ENCODE measurements at regions not wholly inside any gene's neighbourhood (a gene's known extent, or its start where the extent isn't known, plus 50 kb on each side); places are given as distances from the start of the nearest gene placed in this dataset.

DNA sequence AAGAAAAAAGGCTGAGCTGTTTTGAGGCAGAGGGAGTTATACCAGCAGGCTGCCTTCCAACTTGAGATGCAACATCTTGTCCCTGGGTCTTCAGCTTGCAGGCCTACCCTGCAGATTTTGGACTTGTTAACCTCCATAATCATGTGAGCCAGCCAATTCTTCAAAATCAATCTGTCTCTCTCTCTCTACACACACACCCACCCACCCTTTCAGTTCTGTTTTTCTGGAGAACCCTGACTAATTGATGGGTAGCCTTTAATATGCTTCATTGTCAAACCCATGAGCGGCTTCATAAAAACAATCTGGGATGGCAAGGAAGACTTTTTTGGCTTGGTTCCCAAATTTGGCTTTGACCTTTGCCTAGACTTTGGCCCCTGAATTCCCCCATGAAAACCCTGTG lies 113.9 kb downstream of the TMX1 start:
- H3K4me3 ChIP-seq (replicated peaks; ENCODE audit: insufficient read depth, low read length): no peak overlapping the region
- no peak for DNase-seq (ENCODE audit: low read depth in 1 of 2, low spot score in 1 of 2)
- no peak overlapping the region for H3K27ac ChIP-seq (replicated peaks)
- TF ChIP-seq SPI1 (IDR thresholded peaks at IDR 0.05; ENCODE audit: borderline replicate concordance, low read depth) (no peak), GABPA (IDR thresholded peaks at IDR 0.05; ENCODE audit: low read depth) (no peak), POLR2AphosphoS5 (IDR thresholded peaks at IDR 0.05; ENCODE audit: low read depth) (no peak)
- TF ChIP-seq, protein P1, sequence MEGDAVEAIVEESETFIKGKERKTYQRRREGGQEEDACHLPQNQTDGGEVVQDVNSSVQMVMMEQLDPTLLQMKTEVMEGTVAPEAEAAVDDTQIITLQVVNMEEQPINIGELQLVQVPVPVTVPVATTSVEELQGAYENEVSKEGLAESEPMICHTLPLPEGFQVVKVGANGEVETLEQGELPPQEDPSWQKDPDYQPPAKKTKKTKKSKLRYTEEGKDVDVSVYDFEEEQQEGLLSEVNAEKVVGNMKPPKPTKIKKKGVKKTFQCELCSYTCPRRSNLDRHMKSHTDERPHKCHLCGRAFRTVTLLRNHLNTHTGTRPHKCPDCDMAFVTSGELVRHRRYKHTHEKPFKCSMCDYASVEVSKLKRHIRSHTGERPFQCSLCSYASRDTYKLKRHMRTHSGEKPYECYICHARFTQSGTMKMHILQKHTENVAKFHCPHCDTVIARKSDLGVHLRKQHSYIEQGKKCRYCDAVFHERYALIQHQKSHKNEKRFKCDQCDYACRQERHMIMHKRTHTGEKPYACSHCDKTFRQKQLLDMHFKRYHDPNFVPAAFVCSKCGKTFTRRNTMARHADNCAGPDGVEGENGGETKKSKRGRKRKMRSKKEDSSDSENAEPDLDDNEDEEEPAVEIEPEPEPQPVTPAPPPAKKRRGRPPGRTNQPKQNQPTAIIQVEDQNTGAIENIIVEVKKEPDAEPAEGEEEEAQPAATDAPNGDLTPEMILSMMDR (IDR thresholded peaks at IDR 0.05; ENCODE audit: insufficient read depth, low read length): no peak
- TF ChIP-seq, protein P2, sequence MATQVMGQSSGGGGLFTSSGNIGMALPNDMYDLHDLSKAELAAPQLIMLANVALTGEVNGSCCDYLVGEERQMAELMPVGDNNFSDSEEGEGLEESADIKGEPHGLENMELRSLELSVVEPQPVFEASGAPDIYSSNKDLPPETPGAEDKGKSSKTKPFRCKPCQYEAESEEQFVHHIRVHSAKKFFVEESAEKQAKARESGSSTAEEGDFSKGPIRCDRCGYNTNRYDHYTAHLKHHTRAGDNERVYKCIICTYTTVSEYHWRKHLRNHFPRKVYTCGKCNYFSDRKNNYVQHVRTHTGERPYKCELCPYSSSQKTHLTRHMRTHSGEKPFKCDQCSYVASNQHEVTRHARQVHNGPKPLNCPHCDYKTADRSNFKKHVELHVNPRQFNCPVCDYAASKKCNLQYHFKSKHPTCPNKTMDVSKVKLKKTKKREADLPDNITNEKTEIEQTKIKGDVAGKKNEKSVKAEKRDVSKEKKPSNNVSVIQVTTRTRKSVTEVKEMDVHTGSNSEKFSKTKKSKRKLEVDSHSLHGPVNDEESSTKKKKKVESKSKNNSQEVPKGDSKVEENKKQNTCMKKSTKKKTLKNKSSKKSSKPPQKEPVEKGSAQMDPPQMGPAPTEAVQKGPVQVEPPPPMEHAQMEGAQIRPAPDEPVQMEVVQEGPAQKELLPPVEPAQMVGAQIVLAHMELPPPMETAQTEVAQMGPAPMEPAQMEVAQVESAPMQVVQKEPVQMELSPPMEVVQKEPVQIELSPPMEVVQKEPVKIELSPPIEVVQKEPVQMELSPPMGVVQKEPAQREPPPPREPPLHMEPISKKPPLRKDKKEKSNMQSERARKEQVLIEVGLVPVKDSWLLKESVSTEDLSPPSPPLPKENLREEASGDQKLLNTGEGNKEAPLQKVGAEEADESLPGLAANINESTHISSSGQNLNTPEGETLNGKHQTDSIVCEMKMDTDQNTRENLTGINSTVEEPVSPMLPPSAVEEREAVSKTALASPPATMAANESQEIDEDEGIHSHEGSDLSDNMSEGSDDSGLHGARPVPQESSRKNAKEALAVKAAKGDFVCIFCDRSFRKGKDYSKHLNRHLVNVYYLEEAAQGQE (IDR thresholded peaks at IDR 0.05; ENCODE audit: insufficient replicate concordance, low read depth): no peak
- no peaks in the 10 kb centered on the region for H3K27me3 ChIP-seq (ENCODE audit: insufficient read depth, poor library complexity, severe bottlenecking)

DNA sequence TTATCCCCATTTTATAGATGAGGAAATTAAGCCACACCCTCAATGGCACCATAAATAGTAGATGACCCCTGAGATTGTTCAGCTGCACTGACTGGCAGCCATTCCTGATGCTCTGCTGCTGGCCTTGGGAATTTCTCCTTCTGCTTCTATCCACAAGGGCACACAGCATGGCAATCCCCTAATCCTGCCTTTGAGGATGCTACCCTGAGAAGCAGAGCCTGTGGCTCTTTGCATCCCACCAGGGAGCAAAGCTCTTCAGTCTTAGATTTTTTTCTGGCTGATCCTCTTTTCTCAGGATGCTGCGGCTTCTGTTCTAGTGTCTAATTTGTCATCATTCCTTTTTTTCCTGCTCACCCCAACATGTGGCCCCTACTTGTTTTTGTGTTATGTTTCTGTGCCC lies 114.8 kb downstream of the TMX1 start:
- no peak for TF ChIP-seq SPI1 (IDR thresholded peaks at IDR 0.05; ENCODE audit: borderline replicate concordance, low read depth)
- TF ChIP-seq POLR2AphosphoS5 (IDR thresholded peaks at IDR 0.05; ENCODE audit: low read depth): no peak
- TF ChIP-seq, protein P1 (IDR thresholded peaks at IDR 0.05; ENCODE audit: insufficient read depth, low read length): no peak
- TF ChIP-seq, protein P2 (IDR thresholded peaks at IDR 0.05; ENCODE audit: insufficient replicate concordance, low read depth): no peak
- TF ChIP-seq GABPA (IDR thresholded peaks at IDR 0.05; ENCODE audit: low read depth): no peak
- Histone ChIP-seq H3K27ac (replicated peaks) (no peak overlapping the region), H3K4me3 (replicated peaks; ENCODE audit: insufficient read depth, low read length) (no peak overlapping the region), H3K27me3 (ENCODE audit: insufficient read depth, poor library complexity, severe bottlenecking) (no peaks in the 10 kb centered on the region)
- no peak for DNase-seq (ENCODE audit: low read depth in 1 of 2, low spot score in 1 of 2)

DNA sequence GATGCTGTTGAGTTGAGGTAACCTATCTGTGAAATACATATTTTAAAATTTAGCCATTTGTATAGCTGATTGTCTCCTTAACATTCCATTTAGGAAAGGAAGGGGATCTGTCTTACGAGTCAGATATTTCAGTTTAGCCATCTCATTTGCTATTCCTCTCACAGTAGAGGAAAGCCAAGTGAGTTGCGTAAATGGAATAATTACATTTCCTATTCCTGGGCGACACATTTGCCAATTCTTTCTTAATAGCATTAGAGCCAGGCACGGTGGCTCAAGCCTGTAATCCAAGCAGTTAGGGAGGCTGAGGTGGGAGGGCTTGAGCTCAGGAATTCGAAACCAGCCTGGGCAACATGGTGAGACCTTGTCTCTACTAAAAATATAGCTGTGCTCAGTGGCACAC lies 116.3 kb downstream of the TMX1 start:
- Histone ChIP-seq H3K4me3 (replicated peaks; ENCODE audit: insufficient read depth, low read length) (no peak overlapping the region), H3K27ac (replicated peaks) (no peak overlapping the region), H3K27me3 (ENCODE audit: insufficient read depth, poor library complexity, severe bottlenecking) (no peaks in the 10 kb centered on the region)
- no peak for TF ChIP-seq GABPA (IDR thresholded peaks at IDR 0.05; ENCODE audit: low read depth)
- TF ChIP-seq, protein P2 (IDR thresholded peaks at IDR 0.05; ENCODE audit: insufficient replicate concordance, low read depth): no peak
- TF ChIP-seq POLR2AphosphoS5 (IDR thresholded peaks at IDR 0.05; ENCODE audit: low read depth): no peak
- TF ChIP-seq, protein P1 (IDR thresholded peaks at IDR 0.05; ENCODE audit: insufficient read depth, low read length): no peak
- TF ChIP-seq SPI1 (IDR thresholded peaks at IDR 0.05; ENCODE audit: borderline replicate concordance, low read depth): no peak
- DNase-seq (ENCODE audit: low read depth in 1 of 2, low spot score in 1 of 2): no peak
